Upper lobe of left lung (tissue), 6 donors: ENCODE measurements at regions not wholly inside any gene's neighbourhood (a gene's known extent, or its start where the extent isn't known, plus 50 kb on each side); places are given as distances from the start of the nearest gene placed in this dataset.

Experiments
- ATAC-seq, 2 donors: fragments of 200-7000 bp; cut with Tn5 transposase; one replicate each; pipeline ENCODE4 v1.9.1; 2022; ENCODE audit warnings: mild to moderate bottlenecking in 2 of 2, moderate library complexity in 2 of 2; ENCODE audit not compliant: low FRiP score in 2 of 2
- DNase-seq, 2 donors: peaks; one replicate each; pipeline ENCODE4 v3.0.0-alpha.2; 2019 to 2020
- H3K27ac ChIP-seq, 4 donors: fragments of 200-600 bp; sonication (generic); one replicate each; pipeline ENCODE4 v1.5.1; 2016 to 2019
- H3K27me3 ChIP-seq, 4 donors: fragments of 200-600 bp; sonication (generic); one replicate each; pipeline ENCODE4 v1.5.1; 2017 to 2019
- H3K36me3 ChIP-seq, 4 donors: fragments of 200-600 bp; sonication (generic); one replicate each; pipeline ENCODE4 v1.5.1; 2016 to 2019
- H3K4me1 ChIP-seq, 4 donors: fragments of 200-600 bp; sonication (generic); one replicate each; pipeline ENCODE4 v1.5.1; 2018 to 2019
- H3K4me3 ChIP-seq, 4 donors: fragments of 200-600 bp; sonication (generic); one replicate each; pipeline ENCODE4 v1.5.1; 2017 to 2019; ENCODE audit warnings: mild to moderate bottlenecking in 2 of 4, moderate library complexity in 1 of 4
- H3K9me3 ChIP-seq, 4 donors: fragments of 200-600 bp; sonication (generic); one replicate each; pipeline ENCODE4 v1.5.1; 2018 to 2019
- CTCF ChIP-seq, 6 experiments: fragments of 450-650 bp in 4 of 6; fragments of 200-600 bp in 2 of 6; sonication (generic) in 2 of 6; IDR thresholded peaks; one replicate each; pipeline ENCODE4 v1.5.1; 2016 to 2019; ENCODE audit warnings: antibody characterized with exemption in 6 of 6
- EP300 ChIP-seq, 4 donors: sonication (generic); formaldehyde crosslinking; IDR thresholded peaks; one replicate each; pipeline ENCODE4 v1.5.1; 2017; ENCODE audit warnings: antibody characterized with exemption in 4 of 4, control low read depth in 2 of 4
- POLR2A ChIP-seq, 4 donors: fragments of 450-650 bp; IDR thresholded peaks; one replicate each; pipeline ENCODE4 v1.5.1; 2016 to 2017; ENCODE audit warnings: antibody characterized with exemption in 4 of 4, mild to moderate bottlenecking in 2 of 4
- POLR2AphosphoS5 ChIP-seq, 2 donors: sonication (generic); formaldehyde crosslinking; IDR thresholded peaks; one replicate each; pipeline ENCODE4 v1.5.1; 2017; ENCODE audit warnings: antibody characterized with exemption in 2 of 2
- WGBS, 2 donors: methylation state at CpG; one replicate each; pipeline ENCODE4 v1.1.5; 2017 to 2018; 5-methylcytosine and 5-hydroxymethylcytosine counted together
- donor health status: DM: no; HTN: no; CAD: no; lungs with moderate emphysema.
- donor health status: DM: no; HTN: yes; CAD: no; lungs with severe emphysema.

DNA sequence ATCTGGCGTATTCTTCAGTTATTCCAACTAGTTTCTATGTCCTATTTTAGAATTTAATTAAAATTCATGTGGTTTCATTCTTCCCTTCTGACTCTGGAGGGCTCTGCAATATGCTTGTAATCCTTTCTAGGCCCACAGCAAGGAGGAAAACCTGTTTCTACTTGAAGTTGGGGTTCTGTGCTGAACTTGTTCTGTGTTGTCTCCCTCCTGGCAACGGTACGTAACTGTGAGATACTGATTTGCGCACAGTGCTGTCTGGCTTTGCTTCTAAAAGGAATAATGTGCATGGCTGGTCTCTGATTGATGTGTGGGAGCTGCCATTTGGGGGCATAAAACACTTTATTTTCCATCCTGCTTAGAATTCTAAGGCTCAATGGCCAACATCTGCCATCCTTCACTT, 81.7 kb downstream of the NABP1 start:
- Histone ChIP-seq H3K27ac (no peak overlapping the region), H3K27me3 (no peaks in the 10 kb centered on the region), H3K4me3 (no peak overlapping the region), H3K4me1 (peaks cover 0 to 9% (median 5%) of the 10 kb centered on the region in 4 donors), H3K9me3 (no peaks in the 10 kb centered on the region), H3K36me3 (no peaks in the 10 kb centered on the region)
- TF ChIP-seq CTCF (IDR thresholded peaks at IDR 0.05) (no peak), POLR2A (IDR thresholded peaks at IDR 0.05) (no peak), EP300 (IDR thresholded peaks at IDR 0.05) (no peak), POLR2AphosphoS5 (IDR thresholded peaks at IDR 0.05) (no peak)
- WGBS, 2 donors, result 95% methylated on average over 4 of the region's 4 CpGs
- DNase-seq (no peak), ATAC-seq (no peak)

DNA sequence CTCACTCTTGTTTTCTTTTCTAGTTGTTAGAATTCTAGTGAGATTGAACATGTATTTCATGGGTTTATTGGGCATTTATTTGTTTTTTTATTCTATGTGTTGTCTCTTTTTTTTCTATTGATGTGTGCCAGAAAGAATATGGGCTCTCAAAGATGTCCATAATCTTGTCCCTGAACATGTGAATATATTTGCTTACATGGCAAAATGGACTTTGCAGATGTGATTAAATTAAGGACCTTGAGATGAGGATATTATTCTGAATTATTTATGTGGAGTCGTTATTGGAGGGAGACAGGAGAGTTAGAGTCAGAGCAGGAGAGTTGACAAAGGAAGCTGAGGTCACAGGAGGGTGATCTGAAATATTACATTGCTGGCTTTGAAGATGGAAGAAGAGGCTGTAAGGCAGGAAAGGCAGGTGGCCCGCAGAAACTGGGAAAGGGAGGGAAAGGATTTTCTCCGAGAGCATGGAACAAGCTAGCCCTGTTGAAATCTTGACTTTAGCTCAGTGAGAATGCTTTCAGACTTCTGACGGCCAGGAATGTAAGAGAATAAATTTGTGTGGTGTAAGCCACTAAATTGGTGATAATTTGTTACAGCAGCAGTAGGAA, 82.8 kb downstream of the NABP1 start:
- no peak for ATAC-seq

GRCh38 chr2:191773136-191773535, 73.8 kb downstream of the CAVIN2 start:
- whole genome bisulfite sequencing, 2 donors, result 80 to 85% methylated on average over 4 of the region's 4 CpGs
- Histone ChIP-seq H3K27me3 (no peaks in the 10 kb centered on the region), H3K27ac (no peak overlapping the region), H3K9me3 (peaks cover 0 to 13% (median 6%) of the 10 kb centered on the region in 4 donors), H3K4me3 (no peak overlapping the region), H3K4me1 (no peaks in the 10 kb centered on the region), H3K36me3 (no peaks in the 10 kb centered on the region)
- ATAC-seq, result no peak
- TF ChIP-seq POLR2A (IDR thresholded peaks at IDR 0.05) (no peak), POLR2AphosphoS5 (IDR thresholded peaks at IDR 0.05) (no peak), CTCF (IDR thresholded peaks at IDR 0.05) (no peak), EP300 (IDR thresholded peaks at IDR 0.05) (no peak)
- DNase-seq, result no peak

More for the DNA sequence above, 82.8 kb downstream of the NABP1 start:
- DNase-seq, result no peak
- WGBS, 2 donors, result 65 to 86% methylated on average over 4 of the region's 4 CpGs
- Histone ChIP-seq H3K4me1 (peaks cover 0 to 9% (median 5%) of the 10 kb centered on the region in 4 donors), H3K9me3 (no peaks in the 10 kb centered on the region), H3K36me3 (no peaks in the 10 kb centered on the region), H3K27me3 (no peaks in the 10 kb centered on the region), H3K27ac (no peak overlapping the region), H3K4me3 (no peak overlapping the region)
- TF ChIP-seq POLR2AphosphoS5 (IDR thresholded peaks at IDR 0.05), result no peak
- no peak for TF ChIP-seq CTCF (IDR thresholded peaks at IDR 0.05)
- no peak for TF ChIP-seq EP300 (IDR thresholded peaks at IDR 0.05)

- no peak for TF ChIP-seq EP300 (IDR thresholded peaks at IDR 0.05)
- TF ChIP-seq POLR2A (IDR thresholded peaks at IDR 0.05), result no peak
- TF ChIP-seq CTCF (IDR thresholded peaks at IDR 0.05), result no peak
- no peak for TF ChIP-seq POLR2AphosphoS5 (IDR thresholded peaks at IDR 0.05)
- 83% methylated on average over 2 of the region's 2 CpGs for WGBS, 2 donors
- no peak overlapping the region for H3K27ac ChIP-seq
- DNase-seq, result no peak
- H3K36me3 ChIP-seq, result no peaks in the 10 kb centered on the region
- H3K4me1 ChIP-seq, result no peaks in the 10 kb centered on the region
- peaks cover 0 to 13% (median 6%) of the 10 kb centered on the region in 4 donors for H3K9me3 ChIP-seq
- no peak overlapping the region for H3K4me3 ChIP-seq
- ATAC-seq, result no peak
- no peaks in the 10 kb centered on the region for H3K27me3 ChIP-seq
These were observed 69.5 kb downstream of the CAVIN2 start for GRCh38 chr2:191777351-191777750.

DNA sequence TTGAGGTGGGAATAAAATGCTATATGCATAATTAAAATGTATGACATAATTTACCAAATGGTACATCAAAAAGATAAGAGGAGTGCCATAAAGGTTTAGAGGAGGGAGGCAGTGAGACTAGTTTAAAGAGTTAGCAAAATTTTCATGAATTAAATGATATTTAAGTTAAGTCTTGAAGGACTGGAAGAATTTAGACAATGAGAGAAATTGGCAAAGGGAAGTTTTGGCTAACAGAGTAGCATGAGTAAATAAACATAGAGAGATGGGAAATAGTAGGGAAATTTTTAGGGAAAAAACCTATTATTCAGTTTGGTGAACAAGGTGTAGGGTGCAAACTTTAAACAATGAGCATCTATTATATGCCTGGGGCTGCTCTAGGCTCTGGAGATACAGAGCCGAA, 68.8 kb downstream of the CAVIN2 start:
- DNase-seq, result no peak
- no peak for ATAC-seq
- TF ChIP-seq POLR2AphosphoS5 (IDR thresholded peaks at IDR 0.05) (no peak), CTCF (IDR thresholded peaks at IDR 0.05) (no peak), EP300 (IDR thresholded peaks at IDR 0.05) (no peak)
- WGBS, 2 donors, result 93 to 100% methylated on average over 1 of the region's 1 CpG
- H3K4me3 ChIP-seq, result no peak overlapping the region
- peaks cover 0 to 13% (median 6%) of the 10 kb centered on the region in 4 donors for H3K9me3 ChIP-seq
- no peaks in the 10 kb centered on the region for H3K4me1 ChIP-seq
- H3K27me3 ChIP-seq, result no peaks in the 10 kb centered on the region
- H3K27ac ChIP-seq, result no peak overlapping the region
- no peaks in the 10 kb centered on the region for H3K36me3 ChIP-seq
